Activated naive CD4-positive, alpha-beta T cell treated with anti-CD3 and anti-CD28 coated beads, Interleukin-2, amount 10 ng/mL, durations not matched to agents 7 days and 5 days (primary cell): ENCODE measurements at regions not wholly inside any gene's neighbourhood (a gene's known extent, or its start where the extent isn't known, plus 50 kb on each side); places are given as distances from the start of the nearest gene placed in this dataset.
"Not testable (repeated sequence)": the region's sequence is repeated elsewhere in the genome, so short reads cannot be mapped to it uniquely, and the experiment has no call there.

Experiments
- CTCF ChIA-PET: fragments of 350-600 bp; sonication (Branson Sonifier 250); formaldehyde crosslinking; loops from one replicate; lab custom pipeline; 2021; ENCODE audit warnings: antibody characterized with exemption; lab: Charles Lee
- DNase-seq: peaks from one replicate; pipeline ENCODE4 v3.0.0-alpha.2; 2020
- H3K27ac Mint-ChIP-seq: one replicate; pipeline ENCODE4 v1.8.0; 2021; ENCODE audit warnings: mild to moderate bottlenecking, moderate library complexity, mixed read lengths
- H3K27me3 Mint-ChIP-seq: one replicate; pipeline ENCODE4 v1.8.0; 2021; ENCODE audit warnings: mild to moderate bottlenecking, mixed read lengths
- H3K36me3 Mint-ChIP-seq: one replicate; pipeline ENCODE4 v1.8.0; 2021; ENCODE audit warnings: mixed read lengths
- H3K4me1 Mint-ChIP-seq: one replicate; pipeline ENCODE4 v1.8.0; 2021; ENCODE audit warnings: mixed read lengths
- H3K4me3 Mint-ChIP-seq: one replicate; pipeline ENCODE4 v1.8.0; 2021; ENCODE audit warnings: mild to moderate bottlenecking, moderate library complexity, mixed read lengths
- H3K9me3 Mint-ChIP-seq: one replicate; pipeline ENCODE4 v1.8.0; 2021; ENCODE audit warnings: mixed read lengths

DNA sequence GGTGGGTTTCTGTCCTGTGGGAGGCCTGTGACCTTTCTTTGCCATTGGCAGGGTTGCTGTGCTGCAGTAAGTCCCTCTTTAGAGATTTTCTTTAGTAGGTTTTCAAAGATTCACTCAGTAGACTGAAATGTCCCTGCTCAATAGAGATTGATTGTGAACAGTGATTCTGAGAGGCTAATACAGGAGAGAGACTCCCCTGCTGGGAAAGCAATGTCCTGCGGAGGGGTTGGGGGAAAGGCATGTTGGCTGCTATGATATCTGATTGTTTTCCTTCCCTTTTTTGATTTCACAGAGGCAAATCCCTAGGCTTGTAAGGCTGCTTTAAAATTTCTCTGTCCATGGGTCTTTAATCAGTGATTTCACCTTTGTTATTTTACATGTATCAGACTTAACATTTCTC lies 589.9 kb downstream of the ADGRL2 start:
- H3K36me3 Mint-ChIP-seq = no peaks in the 10 kb centered on the region

DNA sequence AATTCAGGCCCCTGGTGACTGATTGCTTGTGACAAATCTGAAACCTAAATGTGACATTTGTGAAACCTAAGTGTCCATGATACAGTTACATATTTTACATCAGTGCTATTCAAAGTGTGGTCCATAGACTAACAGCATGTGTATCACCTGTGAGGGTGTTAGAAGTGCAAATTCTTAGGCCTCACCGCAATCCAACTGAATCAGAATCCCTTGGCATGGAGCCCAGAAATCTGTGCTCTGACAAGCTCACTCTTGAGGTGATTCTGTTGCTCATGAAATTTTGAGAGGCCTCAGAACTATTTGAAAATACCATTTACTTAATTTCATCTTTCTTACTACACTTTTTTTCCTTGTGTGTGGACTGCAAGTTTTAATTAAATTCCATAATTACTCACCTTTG lies 587.9 kb downstream of the ADGRL2 start:
- DNase-seq = no peak
- Mint-ChIP-seq H3K4me1 (no peaks in the 10 kb centered on the region), H3K27ac (no peak overlapping the region), H3K27me3 (no peaks in the 10 kb centered on the region), H3K9me3 (no peaks in the 10 kb centered on the region), H3K4me3 (no peak overlapping the region), H3K36me3 (no peaks in the 10 kb centered on the region)
- CTCF ChIA-PET = no interaction called here

More for the DNA sequence above, 589.9 kb downstream of the ADGRL2 start:
- DNase-seq = no peak
- no peaks in the 10 kb centered on the region for H3K27me3 Mint-ChIP-seq
- CTCF ChIA-PET = no interaction called here
- H3K9me3 Mint-ChIP-seq = no peaks in the 10 kb centered on the region
- H3K4me3 Mint-ChIP-seq = no peak overlapping the region
- no peak overlapping the region for H3K27ac Mint-ChIP-seq
- H3K4me1 Mint-ChIP-seq = no peaks in the 10 kb centered on the region

- DNase-seq = no peak
- H3K4me3 Mint-ChIP-seq = no peak overlapping the region
- no peak overlapping the region for H3K27ac Mint-ChIP-seq
- no peaks in the 10 kb centered on the region for H3K36me3 Mint-ChIP-seq
- H3K27me3 Mint-ChIP-seq = no peaks in the 10 kb centered on the region
- no peaks in the 10 kb centered on the region for H3K9me3 Mint-ChIP-seq
- H3K4me1 Mint-ChIP-seq = no peaks in the 10 kb centered on the region
- CTCF ChIA-PET = no interaction called here
These were observed 586.3 kb downstream of the ADGRL2 start for GRCh38 chr1:82387012-82387366.

DNA sequence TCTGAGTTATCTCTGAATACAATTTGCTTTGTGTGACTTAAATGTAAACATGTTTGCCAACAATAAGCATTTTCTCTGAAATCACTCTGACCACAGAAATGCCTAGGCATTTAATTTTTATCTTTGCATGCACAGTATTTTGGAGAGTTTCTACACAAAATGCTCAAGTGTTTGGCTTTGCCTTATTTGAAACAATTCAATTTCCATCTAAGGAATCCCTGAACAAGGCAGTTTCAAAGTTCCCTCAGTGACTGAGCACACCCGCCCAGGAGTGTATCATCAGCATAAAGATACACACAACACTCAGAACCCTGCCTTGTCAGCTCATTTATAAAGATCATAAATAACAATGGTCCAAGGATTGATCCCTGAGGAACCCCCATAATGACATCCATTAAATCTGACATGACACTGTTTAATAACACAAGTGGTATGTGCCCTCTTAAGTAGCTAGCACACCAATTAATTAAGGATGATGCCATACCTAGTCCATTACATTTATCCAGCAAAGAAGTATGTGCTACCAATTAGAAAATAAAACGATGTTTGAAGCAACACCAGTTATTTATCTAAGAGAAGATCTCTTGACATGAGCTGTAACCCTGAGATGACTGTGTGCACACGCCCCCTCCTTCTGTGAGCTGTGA lies 585.8 kb downstream of the ADGRL2 start:
- H3K4me3 Mint-ChIP-seq = no peak overlapping the region
- CTCF ChIA-PET = no interaction called here

GRCh38 chr1:82384776-82385175 lies 584.0 kb downstream of the ADGRL2 start:
- CTCF ChIA-PET = no interaction called here
- no peak overlapping the region for H3K4me3 Mint-ChIP-seq
- H3K36me3 Mint-ChIP-seq = no peaks in the 10 kb centered on the region
- no peaks in the 10 kb centered on the region for H3K4me1 Mint-ChIP-seq
- H3K27me3 Mint-ChIP-seq = no peaks in the 10 kb centered on the region
- H3K27ac Mint-ChIP-seq = no peak overlapping the region
- no peaks in the 10 kb centered on the region for H3K9me3 Mint-ChIP-seq
- no peak for DNase-seq

More for the DNA sequence above, 585.8 kb downstream of the ADGRL2 start:
- Mint-ChIP-seq H3K9me3 (no peaks in the 10 kb centered on the region), H3K36me3 (no peaks in the 10 kb centered on the region), H3K27me3 (no peaks in the 10 kb centered on the region), H3K4me1 (no peaks in the 10 kb centered on the region), H3K27ac (no peak overlapping the region)
- no peak for DNase-seq

DNA sequence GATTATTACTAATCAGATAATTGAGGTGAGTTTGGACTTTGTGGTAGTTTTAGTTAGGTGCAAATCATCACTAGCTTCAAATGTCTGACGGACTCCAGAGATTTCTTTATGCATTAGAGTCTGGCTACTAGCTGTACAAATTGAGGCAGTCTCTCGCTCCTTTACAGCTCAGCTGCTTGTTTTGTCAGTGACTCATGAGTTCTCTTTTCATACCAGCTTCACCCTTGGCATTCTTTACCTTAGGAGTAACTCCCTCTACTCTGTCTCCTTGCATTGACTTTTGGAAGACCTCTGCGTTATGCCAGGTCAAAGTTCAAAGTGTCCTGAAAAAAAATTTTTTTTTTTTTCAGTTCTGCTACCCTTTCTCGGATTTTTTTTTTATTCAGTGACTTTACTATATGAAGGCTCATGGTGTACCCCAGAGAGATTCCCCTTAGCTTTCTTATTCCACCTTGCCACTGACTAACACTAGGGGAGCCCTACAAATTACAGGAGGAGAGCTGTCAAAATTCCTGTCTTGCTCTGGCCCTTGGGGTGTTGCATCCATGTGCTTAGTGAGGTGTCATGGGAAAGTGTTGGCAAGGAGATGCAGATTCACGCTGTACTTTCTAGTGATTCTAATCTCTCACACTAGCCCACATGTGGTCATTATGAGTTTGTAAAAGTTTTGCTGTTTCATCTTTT lies 576.6 kb downstream of the ADGRL2 start:
- CTCF ChIA-PET = interaction anchor here (0.6 kb wide), 1 partner anchor 1672 kb away, joined by 4 read pairs; no protein-coding TSS in a partner anchor
- no peaks in the 10 kb centered on the region for H3K9me3 Mint-ChIP-seq
- DNase-seq = no peak
- no peaks in the 10 kb centered on the region for H3K27me3 Mint-ChIP-seq
- no peak overlapping the region for H3K27ac Mint-ChIP-seq
- no peak overlapping the region for H3K4me3 Mint-ChIP-seq
- no peaks in the 10 kb centered on the region for H3K36me3 Mint-ChIP-seq
- H3K4me1 Mint-ChIP-seq = no peaks in the 10 kb centered on the region

GRCh38 chr1:82373710-82374109 lies 573.0 kb downstream of the ADGRL2 start:
- H3K36me3 Mint-ChIP-seq = no peaks in the 10 kb centered on the region
- no peak overlapping the region for H3K4me3 Mint-ChIP-seq
- CTCF ChIA-PET = no interaction called here
- H3K4me1 Mint-ChIP-seq = no peaks in the 10 kb centered on the region
- H3K27ac Mint-ChIP-seq = no peak overlapping the region
- H3K9me3 Mint-ChIP-seq = no peaks in the 10 kb centered on the region
- DNase-seq = no peak
- H3K27me3 Mint-ChIP-seq = no peaks in the 10 kb centered on the region

DNA sequence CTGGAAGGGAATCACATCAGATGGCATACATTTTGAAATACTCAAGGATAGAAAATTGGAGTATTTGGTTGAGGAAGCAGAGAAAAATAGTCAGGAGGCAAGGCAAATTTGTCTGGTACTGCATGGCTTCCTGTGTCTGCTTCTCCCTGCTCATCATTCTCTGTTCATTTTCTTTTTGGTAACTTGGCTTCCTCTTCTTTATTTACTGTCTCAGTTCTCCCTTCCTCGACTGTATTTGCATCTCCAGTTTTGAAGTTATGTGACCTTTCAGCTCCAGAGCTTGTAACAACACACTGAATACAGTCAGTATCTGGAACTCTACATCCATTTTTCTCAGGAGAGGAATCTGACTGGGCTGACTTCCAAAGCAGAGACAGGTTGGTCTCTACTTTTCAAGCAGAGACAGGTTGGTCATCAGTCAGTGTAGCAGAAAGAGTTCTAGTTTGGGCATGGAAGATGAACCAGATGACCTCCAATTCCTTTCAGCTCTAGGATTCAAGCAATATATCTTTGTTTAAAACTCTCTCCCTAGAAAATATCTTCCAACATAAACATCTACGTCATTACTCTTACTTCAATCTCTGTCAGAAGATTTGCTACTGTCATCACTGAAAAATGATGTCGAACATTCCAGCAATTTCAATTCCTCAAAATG lies 571.2 kb downstream of the ADGRL2 start:
- no peak overlapping the region for H3K4me3 Mint-ChIP-seq
- CTCF ChIA-PET = no interaction called here
- no peaks in the 10 kb centered on the region for H3K4me1 Mint-ChIP-seq
- H3K9me3 Mint-ChIP-seq = no peaks in the 10 kb centered on the region
- no peak for DNase-seq
- no peak overlapping the region for H3K27ac Mint-ChIP-seq
- no peaks in the 10 kb centered on the region for H3K27me3 Mint-ChIP-seq
- no peaks in the 10 kb centered on the region for H3K36me3 Mint-ChIP-seq

DNA sequence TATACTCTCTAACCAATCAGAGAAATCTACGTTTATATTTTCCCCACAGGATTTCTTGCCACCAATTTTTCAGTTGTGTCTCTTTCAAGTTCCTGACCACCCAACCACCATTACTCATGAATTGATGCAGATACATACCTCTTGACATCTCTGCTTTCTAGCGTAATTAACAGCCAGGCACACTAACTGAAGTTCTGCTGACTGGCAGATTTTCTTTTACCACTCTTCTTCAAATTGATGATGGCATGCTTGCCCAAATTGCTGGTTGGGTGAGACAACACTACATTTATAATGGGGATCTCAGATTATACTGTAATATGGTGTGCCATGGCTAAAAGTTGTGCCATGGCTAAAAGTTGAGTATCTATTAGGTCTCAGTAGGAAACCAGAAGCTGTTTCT lies 566.7 kb downstream of the ADGRL2 start:
- CTCF ChIA-PET = no interaction called here
- Mint-ChIP-seq H3K36me3 (no peaks in the 10 kb centered on the region), H3K27me3 (no peaks in the 10 kb centered on the region), H3K4me3 (no peak overlapping the region), H3K4me1 (no peaks in the 10 kb centered on the region), H3K9me3 (no peaks in the 10 kb centered on the region), H3K27ac (no peak overlapping the region)
- no peak for DNase-seq

- Mint-ChIP-seq H3K36me3 (no peaks in the 10 kb centered on the region), H3K27ac (no peak overlapping the region), H3K27me3 (no peaks in the 10 kb centered on the region), H3K9me3 (no peaks in the 10 kb centered on the region), H3K4me3 (no peak overlapping the region), H3K4me1 (no peaks in the 10 kb centered on the region)
- CTCF ChIA-PET = no interaction called here
- no peak for DNase-seq
These were observed 566.0 kb downstream of the ADGRL2 start for GRCh38 chr1:82366689-82367088.

DNA sequence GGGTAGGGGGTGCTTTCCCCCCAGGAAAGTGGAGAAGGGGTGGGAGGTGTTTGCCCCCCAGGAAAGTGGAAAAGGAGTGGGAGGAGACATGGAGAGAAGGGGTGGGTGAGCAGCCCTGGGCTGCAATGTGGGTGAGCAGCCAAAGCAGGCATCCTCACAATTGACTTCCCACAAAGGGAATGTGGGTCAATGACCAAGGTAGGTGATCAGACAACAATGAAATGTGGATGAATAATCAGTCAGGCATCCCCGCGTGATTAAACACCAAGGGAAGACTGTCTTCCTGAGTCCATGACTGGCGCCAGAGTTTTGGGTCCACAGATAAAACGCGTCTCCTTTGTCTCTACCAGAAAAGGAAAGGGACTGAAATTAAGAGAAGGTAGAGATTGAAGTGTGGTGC lies 558.8 kb downstream of the ADGRL2 start:
- H3K9me3 Mint-ChIP-seq, H3K27ac Mint-ChIP-seq, CTCF ChIA-PET, H3K4me1 Mint-ChIP-seq, H3K36me3 Mint-ChIP-seq, DNase-seq, H3K4me3 Mint-ChIP-seq, H3K27me3 Mint-ChIP-seq: not testable (repeated sequence)

DNA sequence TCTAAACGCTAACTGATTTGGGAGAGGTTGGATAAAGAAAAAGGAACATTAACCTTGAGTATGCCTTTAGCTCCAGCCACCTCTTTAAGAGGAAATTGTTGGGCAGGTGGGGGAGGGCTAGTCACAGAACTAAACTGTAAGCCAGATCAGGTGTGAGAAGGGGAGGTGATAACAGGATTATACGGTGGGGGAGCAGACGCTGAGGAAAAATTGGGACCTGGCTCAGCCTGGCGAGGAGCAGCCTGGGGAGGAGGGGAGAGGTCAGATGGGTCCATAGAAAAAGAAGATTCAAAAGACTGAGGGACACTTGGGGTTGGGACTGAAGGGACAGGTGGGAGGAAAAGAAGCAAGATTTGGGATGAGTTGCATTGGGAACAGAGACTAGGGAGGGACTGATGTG lies 558.0 kb downstream of the ADGRL2 start:
- DNase-seq, H3K9me3 Mint-ChIP-seq, H3K4me1 Mint-ChIP-seq, CTCF ChIA-PET, H3K36me3 Mint-ChIP-seq, H3K4me3 Mint-ChIP-seq, H3K27me3 Mint-ChIP-seq, H3K27ac Mint-ChIP-seq: not testable (repeated sequence)

GRCh38 chr1:82354546-82354945 lies 553.8 kb downstream of the ADGRL2 start:
- DNase-seq, H3K27me3 Mint-ChIP-seq, H3K4me3 Mint-ChIP-seq, H3K9me3 Mint-ChIP-seq, H3K27ac Mint-ChIP-seq, H3K4me1 Mint-ChIP-seq, CTCF ChIA-PET, H3K36me3 Mint-ChIP-seq: not testable (repeated sequence)

GRCh38 chr1:82348487-82348886 lies 547.8 kb downstream of the ADGRL2 start:
- no peak overlapping the region for H3K27ac Mint-ChIP-seq
- no peaks in the 10 kb centered on the region for H3K36me3 Mint-ChIP-seq
- H3K4me1 Mint-ChIP-seq = no peaks in the 10 kb centered on the region
- H3K9me3 Mint-ChIP-seq = peaks cover 5% of the 10 kb centered on the region
- H3K27me3 Mint-ChIP-seq = no peaks in the 10 kb centered on the region
- no peak overlapping the region for H3K4me3 Mint-ChIP-seq
- CTCF ChIA-PET = no interaction called here
- DNase-seq = no peak

GRCh38 chr1:82346141-82346540 lies 545.4 kb downstream of the ADGRL2 start:
- CTCF ChIA-PET = no interaction called here
- Mint-ChIP-seq H3K27me3 (no peaks in the 10 kb centered on the region), H3K4me1 (no peaks in the 10 kb centered on the region), H3K4me3 (no peak overlapping the region), H3K36me3 (no peaks in the 10 kb centered on the region), H3K27ac (no peak overlapping the region), H3K9me3 (peaks cover 5% of the 10 kb centered on the region)
- no peak for DNase-seq
